ENCODE measurements at regions not wholly inside any gene's neighbourhood (a gene's known extent, or its start where the extent isn't known, plus 50 kb on each side); places are given as distances from the start of the nearest gene placed in this dataset.
"Not testable (repeated sequence)": the region's sequence is repeated elsewhere in the genome, so short reads cannot be mapped to it uniquely, and the experiment has no call there.

DNA sequence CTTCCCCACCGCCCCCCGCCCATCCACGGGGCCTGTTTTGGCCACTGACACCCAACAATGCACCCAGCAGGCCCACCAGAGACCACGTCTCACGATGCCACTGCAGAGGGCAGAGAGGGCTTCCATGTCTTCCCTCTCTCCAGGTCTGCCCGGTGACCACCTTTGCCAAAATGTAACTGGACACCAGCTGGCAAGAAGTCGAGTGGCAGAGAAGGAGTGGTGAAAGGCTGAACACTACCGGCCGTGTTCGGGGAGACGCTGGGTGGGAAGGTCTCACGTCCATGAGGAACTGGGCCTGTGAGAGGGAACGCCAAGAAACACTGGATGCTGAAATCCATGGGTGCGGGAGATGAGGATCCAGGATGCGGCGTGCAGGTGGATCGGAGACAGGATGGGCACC is 308.2 kb downstream of the ADGRD1 start:
- Histone ChIP-seq H3K9me3 (ENCODE audit: control insufficient read depth in 3 of 3, low read length in 3 of 3) (no peaks in the 10 kb centered on the region), H3K9ac (ENCODE audit: low read depth in 1 of 3, low read length in 3 of 3) (no peak overlapping the region), H3K27ac (ENCODE audit: low read depth, low read length) (no peak overlapping the region)

DNA sequence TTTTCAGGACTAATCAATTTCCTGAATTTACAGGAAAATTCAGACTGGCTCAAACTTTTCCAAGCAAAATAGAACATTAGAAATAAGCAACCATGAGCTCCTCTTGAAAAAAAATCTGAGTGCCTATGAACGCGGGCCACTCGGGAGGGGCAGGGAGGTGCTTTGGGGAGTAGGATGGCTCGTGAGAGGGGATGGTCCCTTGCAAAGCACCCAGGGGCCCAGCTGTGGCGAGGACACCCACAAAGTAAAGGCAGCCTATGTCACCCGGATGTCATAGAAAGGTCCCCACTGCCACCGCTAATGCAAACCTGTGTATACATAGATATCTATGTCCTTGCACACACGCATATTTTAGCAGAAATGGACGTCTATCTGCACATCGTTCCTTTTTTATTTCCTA is 309.9 kb downstream of the ADGRD1 start:
- H3K4me3 ChIP-seq (ENCODE audit: low read length in 3 of 3), result no peak overlapping the region
- H3K9ac ChIP-seq (ENCODE audit: low read depth in 1 of 3, low read length in 3 of 3), result no peak overlapping the region
- H3K27me3 ChIP-seq (ENCODE audit: control insufficient read depth in 3 of 3, insufficient read depth in 3 of 3, low read length in 3 of 3), result peaks cover 0 to 4% (median 2%) of the 10 kb centered on the region in 3 donors
- no peaks in the 10 kb centered on the region for H3K9me3 ChIP-seq (ENCODE audit: control insufficient read depth in 3 of 3, low read length in 3 of 3)
- H3K27ac ChIP-seq (ENCODE audit: low read depth, low read length), result no peak overlapping the region
- H3K36me3 ChIP-seq (ENCODE audit: control insufficient read depth in 3 of 3, insufficient read depth in 3 of 3, low read length in 3 of 3), result no peaks in the 10 kb centered on the region
- H3K4me1 ChIP-seq (ENCODE audit: control insufficient read depth in 3 of 3, insufficient read depth in 3 of 3, low read length in 3 of 3), result peaks cover 3 to 6% (median 5%) of the 10 kb centered on the region in 3 donors

More for the DNA sequence above, 308.2 kb downstream of the ADGRD1 start:
- H3K36me3 ChIP-seq (ENCODE audit: control insufficient read depth in 3 of 3, insufficient read depth in 3 of 3, low read length in 3 of 3), result no peaks in the 10 kb centered on the region
- H3K4me1 ChIP-seq (ENCODE audit: control insufficient read depth in 3 of 3, insufficient read depth in 3 of 3, low read length in 3 of 3), result no peaks in the 10 kb centered on the region
- H3K27me3 ChIP-seq (ENCODE audit: control insufficient read depth in 3 of 3, insufficient read depth in 3 of 3, low read length in 3 of 3), result peaks cover 0 to 4% (median 2%) of the 10 kb centered on the region in 3 donors
- H3K4me3 ChIP-seq (ENCODE audit: low read length in 3 of 3), result no peak overlapping the region

DNA sequence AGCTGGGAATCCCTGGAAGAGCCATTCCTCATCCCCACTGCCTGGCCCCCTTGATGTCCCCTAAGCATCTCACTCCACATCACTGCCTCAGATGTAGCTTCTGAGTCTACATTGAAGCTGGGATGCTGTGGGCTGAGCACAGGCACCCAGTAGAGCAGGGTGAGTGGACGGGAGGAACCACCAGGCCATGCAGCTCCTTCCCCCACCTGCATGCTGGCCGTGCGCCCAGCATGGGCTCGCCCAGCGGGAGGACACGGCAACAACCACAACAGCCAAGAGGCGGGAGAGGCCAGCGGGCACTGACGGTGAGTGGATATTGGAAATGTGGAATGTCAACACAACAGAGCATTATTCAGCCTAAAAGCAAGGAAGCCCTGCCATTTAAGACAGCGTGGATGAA is 310.9 kb downstream of the ADGRD1 start:
- Histone ChIP-seq H3K4me1 (ENCODE audit: control insufficient read depth in 3 of 3, insufficient read depth in 3 of 3, low read length in 3 of 3) (peaks cover 3 to 7% (median 5%) of the 10 kb centered on the region in 3 donors), H3K27me3 (ENCODE audit: control insufficient read depth in 3 of 3, insufficient read depth in 3 of 3, low read length in 3 of 3) (peaks cover 0 to 4% (median 2%) of the 10 kb centered on the region in 3 donors), H3K4me3 (ENCODE audit: low read length in 3 of 3) (no peak overlapping the region), H3K36me3 (ENCODE audit: control insufficient read depth in 3 of 3, insufficient read depth in 3 of 3, low read length in 3 of 3) (no peaks in the 10 kb centered on the region), H3K27ac (ENCODE audit: low read depth, low read length) (no peak overlapping the region), H3K9ac (ENCODE audit: low read depth in 1 of 3, low read length in 3 of 3) (no peak overlapping the region), H3K9me3 (ENCODE audit: control insufficient read depth in 3 of 3, low read length in 3 of 3) (no peaks in the 10 kb centered on the region)

DNA sequence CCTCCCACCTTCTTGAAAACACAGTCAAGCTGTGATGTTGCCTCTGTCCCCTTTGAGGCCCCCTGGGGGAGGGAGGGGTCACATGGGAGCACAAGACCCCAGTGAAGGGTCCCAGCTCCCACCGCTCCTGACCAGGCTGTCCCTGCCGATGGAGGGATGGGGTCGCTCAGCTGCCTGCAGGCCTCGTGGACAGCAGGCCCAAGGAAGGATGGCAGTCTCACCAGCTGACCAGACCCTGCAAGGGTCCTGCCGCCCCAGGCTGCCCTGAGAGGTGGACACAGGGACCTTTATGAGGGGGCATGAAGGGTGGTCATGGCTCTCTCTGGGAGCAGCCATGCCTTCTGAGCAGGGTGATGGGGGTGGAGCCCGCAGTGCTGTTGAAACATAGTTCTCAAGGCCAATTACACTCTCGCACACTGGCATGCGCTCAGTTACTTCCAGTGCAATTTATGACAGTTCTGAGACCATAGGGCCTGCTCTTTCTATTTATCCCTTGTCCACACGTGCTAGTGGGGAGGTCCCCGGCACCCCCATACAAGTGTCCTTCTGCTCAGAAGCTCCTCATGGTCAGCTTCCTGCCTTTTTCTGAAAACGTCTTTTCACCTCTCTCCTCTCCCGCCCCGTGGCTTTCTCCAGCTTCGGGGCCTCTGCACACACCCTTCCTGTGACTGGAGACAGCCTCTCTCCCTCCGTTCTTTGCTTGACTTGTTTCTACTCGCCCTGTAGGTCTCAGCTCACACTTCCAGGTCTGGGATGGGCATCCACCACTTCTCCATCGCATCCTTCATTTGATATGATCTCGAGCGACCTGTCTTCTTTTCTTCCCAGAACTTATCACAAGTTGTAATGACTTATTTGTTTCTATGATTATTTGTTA is 313.1 kb downstream of the ADGRD1 start:
- H3K9ac ChIP-seq (ENCODE audit: low read depth in 1 of 3, low read length in 3 of 3), result no peak overlapping the region
- H3K36me3 ChIP-seq (ENCODE audit: control insufficient read depth in 3 of 3, insufficient read depth in 3 of 3, low read length in 3 of 3), result no peaks in the 10 kb centered on the region
- H3K4me1 ChIP-seq (ENCODE audit: control insufficient read depth in 3 of 3, insufficient read depth in 3 of 3, low read length in 3 of 3), result peaks cover 3 to 7% (median 5%) of the 10 kb centered on the region in 3 donors
- H3K4me3 ChIP-seq (ENCODE audit: low read length in 3 of 3), result no peak overlapping the region
- no peaks in the 10 kb centered on the region for H3K9me3 ChIP-seq (ENCODE audit: control insufficient read depth in 3 of 3, low read length in 3 of 3)
- no peak overlapping the region for H3K27ac ChIP-seq (ENCODE audit: low read depth, low read length)
- peaks cover 0 to 4% (median 0%) of the 10 kb centered on the region in 3 donors for H3K27me3 ChIP-seq (ENCODE audit: control insufficient read depth in 3 of 3, insufficient read depth in 3 of 3, low read length in 3 of 3)

DNA sequence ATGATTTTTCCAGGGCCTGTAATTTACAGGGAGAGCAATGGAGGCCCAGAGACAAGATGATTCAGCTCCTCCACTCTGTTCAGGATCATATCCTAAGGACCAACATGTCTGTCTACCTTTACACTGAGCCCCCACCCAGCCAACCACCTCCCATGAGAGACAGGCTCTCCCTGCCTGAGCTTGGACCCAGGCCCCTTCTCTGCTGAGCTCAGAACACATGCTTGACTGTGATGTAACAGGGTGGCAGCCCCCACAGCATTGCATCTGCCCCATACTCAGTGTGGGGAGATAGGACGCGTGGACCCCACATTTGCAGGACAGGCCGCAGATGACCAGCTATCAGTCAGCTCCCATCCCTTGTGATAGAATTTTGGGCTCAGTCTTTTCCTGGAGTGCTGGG is 313.9 kb downstream of the ADGRD1 start:
- H3K27me3 ChIP-seq (ENCODE audit: control insufficient read depth in 3 of 3, insufficient read depth in 3 of 3, low read length in 3 of 3), result no peaks in the 10 kb centered on the region
- H3K9ac ChIP-seq (ENCODE audit: low read depth in 1 of 3, low read length in 3 of 3), result no peak overlapping the region
- no peak overlapping the region for H3K4me3 ChIP-seq (ENCODE audit: low read length in 3 of 3)
- no peaks in the 10 kb centered on the region for H3K36me3 ChIP-seq (ENCODE audit: control insufficient read depth in 3 of 3, insufficient read depth in 3 of 3, low read length in 3 of 3)
- no peaks in the 10 kb centered on the region for H3K9me3 ChIP-seq (ENCODE audit: control insufficient read depth in 3 of 3, low read length in 3 of 3)
- H3K4me1 ChIP-seq (ENCODE audit: control insufficient read depth in 3 of 3, insufficient read depth in 3 of 3, low read length in 3 of 3), result peaks cover 3 to 7% (median 5%) of the 10 kb centered on the region in 3 donors
- H3K27ac ChIP-seq (ENCODE audit: low read depth, low read length), result no peak overlapping the region

DNA sequence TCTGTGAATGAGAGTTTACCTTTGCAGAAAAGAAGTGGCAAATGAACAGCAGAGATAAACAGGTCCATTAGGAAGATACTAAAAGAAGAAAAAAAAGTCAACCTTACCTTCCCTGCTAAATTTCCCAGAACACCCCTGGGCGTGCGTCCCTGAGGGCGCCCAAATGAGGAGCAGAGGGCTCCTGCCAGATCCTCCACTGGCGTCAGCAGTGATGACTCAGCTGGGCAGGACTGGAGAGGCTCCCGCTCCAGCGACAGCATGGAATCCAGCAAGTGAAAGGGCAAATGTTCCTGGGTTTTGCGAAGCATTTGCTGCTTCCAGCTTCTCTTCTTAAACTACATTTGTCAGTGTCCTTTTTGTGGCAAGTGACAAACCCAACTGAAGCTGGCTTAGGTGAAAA is 314.4 kb downstream of the ADGRD1 start:
- H3K4me1 ChIP-seq (ENCODE audit: control insufficient read depth in 3 of 3, insufficient read depth in 3 of 3, low read length in 3 of 3); H3K9me3 ChIP-seq (ENCODE audit: control insufficient read depth in 3 of 3, low read length in 3 of 3); H3K9ac ChIP-seq (ENCODE audit: low read depth in 1 of 3, low read length in 3 of 3); H3K27me3 ChIP-seq (ENCODE audit: control insufficient read depth in 3 of 3, insufficient read depth in 3 of 3, low read length in 3 of 3); H3K27ac ChIP-seq (ENCODE audit: low read depth, low read length); H3K4me3 ChIP-seq (ENCODE audit: low read length in 3 of 3); H3K36me3 ChIP-seq (ENCODE audit: control insufficient read depth in 3 of 3, insufficient read depth in 3 of 3, low read length in 3 of 3): not testable (repeated sequence)

DNA sequence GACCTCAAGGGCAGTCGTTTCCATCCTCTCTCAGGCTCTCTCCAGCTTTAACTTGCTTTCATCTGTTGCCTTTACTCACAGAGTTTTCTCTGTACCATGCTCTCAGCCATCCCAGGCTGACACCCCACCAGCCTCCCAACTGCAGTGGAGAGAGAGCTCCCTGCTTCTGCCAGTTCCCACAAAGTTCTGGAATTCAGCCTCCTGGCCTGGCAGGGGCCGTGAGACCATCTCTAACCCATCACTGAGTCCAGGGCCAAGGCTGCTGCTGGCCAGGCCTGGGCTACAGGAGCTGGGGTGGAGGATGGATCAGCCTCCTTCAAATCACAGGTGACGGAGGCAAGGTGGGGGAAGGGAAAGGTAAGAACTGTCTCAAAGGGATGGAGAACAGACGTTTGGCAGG is 314.9 kb downstream of the ADGRD1 start:
- H3K27ac ChIP-seq (ENCODE audit: low read depth, low read length); H3K4me1 ChIP-seq (ENCODE audit: control insufficient read depth in 3 of 3, insufficient read depth in 3 of 3, low read length in 3 of 3); H3K9me3 ChIP-seq (ENCODE audit: control insufficient read depth in 3 of 3, low read length in 3 of 3); H3K4me3 ChIP-seq (ENCODE audit: low read length in 3 of 3); H3K36me3 ChIP-seq (ENCODE audit: control insufficient read depth in 3 of 3, insufficient read depth in 3 of 3, low read length in 3 of 3); H3K9ac ChIP-seq (ENCODE audit: low read depth in 1 of 3, low read length in 3 of 3); H3K27me3 ChIP-seq (ENCODE audit: control insufficient read depth in 3 of 3, insufficient read depth in 3 of 3, low read length in 3 of 3): not testable (repeated sequence)

DNA sequence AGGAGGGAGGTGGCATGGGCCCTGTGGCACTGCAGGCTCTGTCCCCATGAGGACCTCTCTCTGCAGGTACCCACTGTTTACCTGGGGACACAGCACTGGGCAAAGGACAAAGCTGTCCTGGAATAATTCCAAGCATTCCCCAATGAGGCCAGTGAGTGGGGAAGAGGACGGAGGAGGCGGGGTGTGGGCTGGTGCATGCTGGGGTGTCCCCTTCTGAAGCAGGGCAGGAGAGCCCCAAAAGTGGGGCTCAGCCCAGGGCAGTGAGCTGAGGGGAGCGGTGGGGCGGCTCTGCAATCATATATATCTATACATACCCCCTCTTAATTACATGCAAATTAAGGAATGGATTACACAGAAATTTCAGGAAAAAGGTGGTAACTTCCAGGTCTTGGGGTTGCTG is 315.8 kb downstream of the ADGRD1 start:
- Histone ChIP-seq H3K27ac (ENCODE audit: low read depth, low read length) (no peak overlapping the region), H3K4me3 (ENCODE audit: low read length in 3 of 3) (no peak overlapping the region), H3K9me3 (ENCODE audit: control insufficient read depth in 3 of 3, low read length in 3 of 3) (no peaks in the 10 kb centered on the region), H3K4me1 (ENCODE audit: control insufficient read depth in 3 of 3, insufficient read depth in 3 of 3, low read length in 3 of 3) (peaks cover 3 to 7% (median 5%) of the 10 kb centered on the region in 3 donors), H3K9ac (ENCODE audit: low read depth in 1 of 3, low read length in 3 of 3) (no peak overlapping the region), H3K36me3 (ENCODE audit: control insufficient read depth in 3 of 3, insufficient read depth in 3 of 3, low read length in 3 of 3) (no peaks in the 10 kb centered on the region), H3K27me3 (ENCODE audit: control insufficient read depth in 3 of 3, insufficient read depth in 3 of 3, low read length in 3 of 3) (no peaks in the 10 kb centered on the region)

DNA sequence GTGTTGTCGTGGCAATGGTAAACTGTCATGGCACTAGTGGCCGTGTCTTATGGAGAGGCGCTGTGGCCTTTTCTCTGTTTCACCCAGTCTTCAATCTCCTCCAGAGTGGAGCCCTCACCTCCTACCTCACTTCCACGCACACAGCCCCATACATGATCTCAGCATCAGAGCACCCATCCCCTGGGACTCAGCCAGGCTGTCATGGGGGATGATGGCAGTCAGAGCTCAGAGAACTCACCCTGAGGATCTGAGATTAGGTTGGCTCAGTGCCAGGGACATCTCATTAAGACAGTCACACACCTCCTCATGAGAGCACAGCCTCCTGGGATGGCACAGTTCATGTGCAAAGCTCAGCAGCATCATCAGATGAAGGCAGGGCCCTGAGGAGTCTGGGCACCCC is 316.3 kb downstream of the ADGRD1 start:
- not testable (repeated sequence) for H3K9ac ChIP-seq (ENCODE audit: low read depth in 1 of 3, low read length in 3 of 3); H3K36me3 ChIP-seq (ENCODE audit: control insufficient read depth in 3 of 3, insufficient read depth in 3 of 3, low read length in 3 of 3); H3K27ac ChIP-seq (ENCODE audit: low read depth, low read length); H3K4me3 ChIP-seq (ENCODE audit: low read length in 3 of 3); H3K27me3 ChIP-seq (ENCODE audit: control insufficient read depth in 3 of 3, insufficient read depth in 3 of 3, low read length in 3 of 3); H3K9me3 ChIP-seq (ENCODE audit: control insufficient read depth in 3 of 3, low read length in 3 of 3); H3K4me1 ChIP-seq (ENCODE audit: control insufficient read depth in 3 of 3, insufficient read depth in 3 of 3, low read length in 3 of 3)

DNA sequence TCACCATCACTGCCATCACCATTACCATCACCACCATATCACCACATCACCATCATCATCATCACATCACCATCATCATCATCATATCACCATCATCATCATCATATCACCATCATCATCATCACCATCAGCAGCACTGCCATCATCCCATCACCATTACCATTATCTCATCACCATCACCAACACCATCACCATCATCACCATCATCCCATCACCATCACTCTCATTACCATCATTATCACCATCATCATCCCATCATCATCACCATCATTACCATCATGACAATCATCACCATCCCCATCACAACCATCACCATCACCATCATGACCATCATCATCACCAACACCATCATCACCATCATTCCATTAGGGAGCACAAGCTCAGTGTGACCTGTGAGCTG is 318.0 kb downstream of the ADGRD1 start:
- Histone ChIP-seq H3K27me3 (ENCODE audit: control insufficient read depth in 3 of 3, insufficient read depth in 3 of 3, low read length in 3 of 3) (peaks cover 0 to 10% (median 2%) of the 10 kb centered on the region in 3 donors), H3K4me1 (ENCODE audit: control insufficient read depth in 3 of 3, insufficient read depth in 3 of 3, low read length in 3 of 3) (peaks cover 3 to 7% (median 7%) of the 10 kb centered on the region in 3 donors), H3K9me3 (ENCODE audit: control insufficient read depth in 3 of 3, low read length in 3 of 3) (no peaks in the 10 kb centered on the region), H3K27ac (ENCODE audit: low read depth, low read length) (no peak overlapping the region), H3K36me3 (ENCODE audit: control insufficient read depth in 3 of 3, insufficient read depth in 3 of 3, low read length in 3 of 3) (no peaks in the 10 kb centered on the region), H3K9ac (ENCODE audit: low read depth in 1 of 3, low read length in 3 of 3) (no peak overlapping the region), H3K4me3 (ENCODE audit: low read length in 3 of 3) (no peak overlapping the region)

Data from skeletal muscle tissue (tissue), 3 donors.